PC-9 (cell line): ENCODE measurements at regions not wholly inside any gene's neighbourhood (a gene's known extent, or its start where the extent isn't known, plus 50 kb on each side); places are given as distances from the start of the nearest gene placed in this dataset.
A peak's percentile ranks its signal among the peaks of the same experiment; 100 is the strongest.

Source experiments
- BruUV-seq: library from RNA; stranded (reverse); fragments of 400-500 nt; replicated peaks from 2 replicates; lab custom pipeline; 2021; lab: Mats Ljungman, UMichigan
- CTCF ChIA-PET: fragments of 300-600 bp; sonication (Branson Sonifier 250); formaldehyde crosslinking; loops from one replicate; lab custom pipeline; 2022; ENCODE audit warnings: antibody characterized with exemption; lab: Charles Lee
- POLR2A ChIA-PET: fragments of 300-600 bp; sonication (Branson Sonifier 250); formaldehyde crosslinking; loops from one replicate; lab custom pipeline; 2022; ENCODE audit warnings: antibody characterized with exemption; ENCODE audit not compliant: unreplicated experiment; lab: Charles Lee
- DNase-seq, 2 experiments: peaks; one replicate each; pipeline versions ENCODE4 v3.0.0 to v3.0.0-alpha.2; 2015 to 2022; ENCODE audit warnings: mixed read lengths in 1 of 2
- H2AFZ ChIP-seq: fragments of 200-600 bp; sonication (generic); 2 replicates; pipeline ENCODE4 v1.8.1; 2017; ENCODE audit warnings: antibody characterized with exemption
- H3F3A ChIP-seq: fragments of 200-600 bp; sonication (generic); 2 replicates; pipeline ENCODE4 v1.8.1; 2017; ENCODE audit warnings: antibody characterized with exemption, mild to moderate bottlenecking, low read depth; ENCODE audit not compliant: insufficient read depth
- H3K27ac ChIP-seq: fragments of 200-600 bp; sonication (generic); 2 replicates; pipeline ENCODE4 v1.6.1; 2016; ENCODE audit warnings: mixed run types
- H3K27me3 ChIP-seq: fragments of 200-600 bp; sonication (generic); 2 replicates; pipeline ENCODE4 v1.6.1; 2016; ENCODE audit warnings: low read depth, mixed run types; ENCODE audit not compliant: insufficient read depth
- H3K36me3 ChIP-seq: fragments of 200-600 bp; sonication (generic); 2 replicates; pipeline ENCODE4 v1.6.1; 2016; ENCODE audit warnings: low read depth, mixed run types
- H3K4me1 ChIP-seq: fragments of 200-600 bp; sonication (generic); replicated peaks from 2 replicates; pipeline ENCODE4 v1.6.1; 2016; ENCODE audit warnings: mixed run types; ENCODE audit not compliant: insufficient read depth
- H3K4me2 ChIP-seq: fragments of 200-600 bp; sonication (generic); 2 replicates; pipeline ENCODE4 v1.6.1; 2017; ENCODE audit warnings: mixed run types
- H3K4me3 ChIP-seq: fragments of 200-600 bp; sonication (generic); 2 replicates; pipeline ENCODE4 v1.6.1; 2016; ENCODE audit warnings: mixed run types
- H3K79me2 ChIP-seq: fragments of 200-600 bp; sonication (generic); 2 replicates; pipeline ENCODE4 v1.6.1; 2017; ENCODE audit warnings: low read depth, mixed run types
- H3K9me2 ChIP-seq: fragments of 200-600 bp; sonication (generic); 2 replicates; pipeline ENCODE4 v1.8.1; 2017; ENCODE audit warnings: mild to moderate bottlenecking; ENCODE audit not compliant: insufficient read depth
- H3K9me3 ChIP-seq: fragments of 200-600 bp; sonication (generic); 2 replicates; pipeline ENCODE4 v1.8.1; 2016; ENCODE audit warnings: low read depth; ENCODE audit not compliant: insufficient read depth
- H4K20me1 ChIP-seq: fragments of 200-600 bp; sonication (generic); 2 replicates; pipeline ENCODE4 v1.8.1; 2017; ENCODE audit not compliant: insufficient read depth
- CTCF ChIP-seq: fragments of 200-600 bp; sonication (generic); conservative IDR thresholded peaks from 2 replicates; pipeline ENCODE4 v1.6.1; 2017; ENCODE audit warnings: mixed run types, antibody characterized with exemption, mild to moderate bottlenecking, moderate library complexity
- EZH2 ChIP-seq: fragments of 200-600 bp; sonication (generic); IDR thresholded peaks from 2 replicates; pipeline ENCODE4 v1.8.0; 2017; ENCODE audit warnings: antibody characterized with exemption, low read depth
- intact Hi-C: fragments of 100-400 bp; cut with micrococcal nuclease; formaldehyde crosslinking; loops from one replicate; pipeline ENCODE4 v1.10.0; 2022; ENCODE audit not compliant: unreplicated experiment

- no peaks in the 10 kb centered on the region; the same call in 1 of the 2 replicates for H3F3A ChIP-seq
- peaks cover 7% of the 10 kb centered on the region; the same call in 1 of the 2 replicates for H3K9me3 ChIP-seq
- no peaks in the 10 kb centered on the region for H3K79me2 ChIP-seq
- H3K9me2 ChIP-seq, result no peaks in the 10 kb centered on the region
- CTCF ChIA-PET, result no interaction called here
- peak overlapping the region; percentile 28 for H3K27ac ChIP-seq
- POLR2A ChIA-PET, result no interaction called here
- TF ChIP-seq EZH2, result no peak
- no peak for TF ChIP-seq CTCF
- intact Hi-C loops, result no loop called here
- no peak overlapping the region for H3K4me3 ChIP-seq
- no peaks in the 10 kb centered on the region for H4K20me1 ChIP-seq
- H3K4me2 ChIP-seq, result peak overlapping the region; percentile 37
- peaks cover 38% of the 10 kb centered on the region for H3K4me1 ChIP-seq
- H3K27me3 ChIP-seq, result no peaks in the 10 kb centered on the region
- H3K36me3 ChIP-seq, result no peaks in the 10 kb centered on the region
- DNase-seq, result peak in 1 of 2 experiments; percentile 71
- BruUV-seq, result no TSS peak
- H2AFZ ChIP-seq, result no peak overlapping the region
Observed at GRCh38 chr2:200130762-200131166, 175.4 kb downstream of the MAIP1 start.

GRCh38 chr2:200131307-200131706, 175.2 kb upstream of the SPATS2L start:
- Histone ChIP-seq H3K36me3 (no peaks in the 10 kb centered on the region), H3K27me3 (no peaks in the 10 kb centered on the region), H3K9me2 (no peaks in the 10 kb centered on the region), H3K4me3 (no peak overlapping the region), H2AFZ (no peak overlapping the region), H3K4me2 (peak overlapping the region; percentile 37), H3K27ac (no peak overlapping the region; the same call in 1 of the 2 replicates), H3K9me3 (peaks cover 7% of the 10 kb centered on the region; the same call in 1 of the 2 replicates), H3K79me2 (no peaks in the 10 kb centered on the region), H4K20me1 (no peaks in the 10 kb centered on the region), H3F3A (no peaks in the 10 kb centered on the region; the same call in 1 of the 2 replicates), H3K4me1 (peaks cover 32% of the 10 kb centered on the region)
- POLR2A ChIA-PET, result no interaction called here
- intact Hi-C loops, result no loop called here
- DNase-seq, result peak in 1 of 2 experiments; percentile 35
- no TSS peak for BruUV-seq
- CTCF ChIA-PET, result no interaction called here
- TF ChIP-seq EZH2 (no peak), CTCF (no peak)

GRCh38 chr2:200135082-200135481, 171.4 kb upstream of the SPATS2L start:
- no TSS peak for BruUV-seq
- Histone ChIP-seq H3K4me3 (no peak overlapping the region), H3K4me2 (no peak overlapping the region), H3K79me2 (no peaks in the 10 kb centered on the region), H3K36me3 (no peaks in the 10 kb centered on the region), H4K20me1 (no peaks in the 10 kb centered on the region), H3K27ac (no peak overlapping the region), H3K9me2 (no peaks in the 10 kb centered on the region), H3K4me1 (peaks cover 20% of the 10 kb centered on the region), H3K9me3 (peaks cover 7% of the 10 kb centered on the region; the same call in 1 of the 2 replicates), H3K27me3 (no peaks in the 10 kb centered on the region), H3F3A (no peaks in the 10 kb centered on the region; the same call in 1 of the 2 replicates), H2AFZ (no peak overlapping the region)
- no peak for TF ChIP-seq CTCF
- TF ChIP-seq EZH2, result no peak
- ChIA-PET POLR2A (interaction anchor here (0.7 kb wide), 1 partner anchor 214 kb away, joined by 3 read pairs; no protein-coding TSS in a partner anchor), CTCF (no interaction called here)
- DNase-seq, result no peak
- intact Hi-C loops, result no loop called here
